Astrocyte (in vitro differentiated cells and primary cell): ENCODE measurements at regions not wholly inside any gene's neighbourhood (a gene's known extent, or its start where the extent isn't known, plus 50 kb on each side); places are given as distances from the start of the nearest gene placed in this dataset.
A peak's percentile ranks its signal among the peaks of the same experiment; 100 is the strongest.

Source experiments
- DNase-seq: peaks from one replicate; pipeline ENCODE4 v3.0.0-alpha.2; 2010; ENCODE audit warnings: low read depth
- FAIRE-seq: peaks from 2 replicates; lab custom pipeline; 2011; peaks lifted over from hg19 to GRCh38; lab: Jason Lieb, UNC
- H2AFZ ChIP-seq: 2 replicates; pipeline ENCODE4 v1.6.0; 2012; ENCODE audit warnings: low read depth, low read length, inconsistent platforms
- H3K27ac ChIP-seq: 2 replicates; pipeline ENCODE4 v1.5.1; 2011; ENCODE audit warnings: low read depth, low read length, inconsistent platforms
- H3K27me3 ChIP-seq: 2 replicates; pipeline ENCODE4 v1.6.0; 2011; ENCODE audit warnings: low read length, inconsistent platforms; ENCODE audit not compliant: insufficient read depth
- H3K36me3 ChIP-seq: 2 replicates; pipeline ENCODE4 v1.5.1; 2011; ENCODE audit warnings: low read length, inconsistent platforms; ENCODE audit not compliant: insufficient read depth
- H3K4me1 ChIP-seq: 2 replicates; pipeline ENCODE4 v1.5.1; 2011; ENCODE audit warnings: low read length, inconsistent platforms; ENCODE audit not compliant: insufficient read depth
- H3K4me2 ChIP-seq: 2 replicates; pipeline ENCODE4 v1.6.0; 2012; ENCODE audit warnings: low read length, inconsistent platforms
- H3K4me3 ChIP-seq: 2 replicates; pipeline ENCODE4 v1.5.1; 2011; ENCODE audit warnings: low read depth, mild to moderate bottlenecking, low read length, inconsistent platforms; ENCODE audit not compliant: insufficient read depth
- H3K79me2 ChIP-seq: 2 replicates; pipeline ENCODE4 v1.6.0; 2012; ENCODE audit warnings: mild to moderate bottlenecking, low read length, inconsistent platforms; ENCODE audit not compliant: insufficient read depth
- H3K9ac ChIP-seq: 2 replicates; pipeline ENCODE4 v1.6.0; 2012; ENCODE audit warnings: mild to moderate bottlenecking, low read length, inconsistent platforms
- H3K9me3 ChIP-seq: 2 replicates; pipeline ENCODE4 v1.5.1; 2012; ENCODE audit warnings: low read depth, mild to moderate bottlenecking, low read length, inconsistent platforms; ENCODE audit not compliant: insufficient read depth
- H4K20me1 ChIP-seq: 2 replicates; pipeline ENCODE4 v1.6.0; 2012; ENCODE audit warnings: low read length, inconsistent platforms; ENCODE audit not compliant: insufficient read depth
- H3K27ac Mint-ChIP-seq: one replicate; pipeline ENCODE4 v1.8.0; 2021; ENCODE audit warnings: mild to moderate bottlenecking, mixed read lengths; ENCODE audit not compliant: unreplicated experiment
- H3K27me3 Mint-ChIP-seq: one replicate; pipeline ENCODE4 v1.8.0; 2021; ENCODE audit warnings: low read depth, mixed read lengths; ENCODE audit not compliant: unreplicated experiment
- H3K36me3 Mint-ChIP-seq: one replicate; pipeline ENCODE4 v1.8.0; 2021; ENCODE audit warnings: low read depth, mixed read lengths; ENCODE audit not compliant: unreplicated experiment
- H3K4me1 Mint-ChIP-seq: one replicate; pipeline ENCODE4 v1.8.0; 2021; ENCODE audit warnings: low read depth, mixed read lengths; ENCODE audit not compliant: unreplicated experiment
- H3K4me3 Mint-ChIP-seq: one replicate; pipeline ENCODE4 v1.8.0; 2021; ENCODE audit warnings: mild to moderate bottlenecking, moderate library complexity, mixed read lengths; ENCODE audit not compliant: unreplicated experiment
- H3K9me3 Mint-ChIP-seq: one replicate; pipeline ENCODE4 v1.8.0; 2021; ENCODE audit warnings: mild to moderate bottlenecking, mixed read lengths; ENCODE audit not compliant: unreplicated experiment
- EZH2 ChIP-seq: IDR thresholded peaks from 2 replicates; pipeline ENCODE4 v1.6.1; 2012; ENCODE audit warnings: mild to moderate bottlenecking, low read length, inconsistent platforms; ENCODE audit not compliant: insufficient read depth
- TF ChIP-seq, protein P1 (sequence below): IDR thresholded peaks from 2 replicates; pipeline ENCODE4 v1.5.1; 2011; ENCODE audit warnings: low read depth, mild to moderate bottlenecking, inconsistent platforms, low read length, moderate library complexity; ENCODE audit not compliant: insufficient read depth

- Histone ChIP-seq H3K9me3 (no peaks in the 10 kb centered on the region), H3K27ac (no peak overlapping the region), H3K4me1 (no peaks in the 10 kb centered on the region), H3K36me3 (no peaks in the 10 kb centered on the region), H2AFZ (no peak overlapping the region), H3K4me2 (no peak overlapping the region), H3K27me3 (no peaks in the 10 kb centered on the region), H3K9ac (no peak overlapping the region), H3K79me2 (no peaks in the 10 kb centered on the region), H4K20me1 (no peaks in the 10 kb centered on the region), H3K4me3 (no peak overlapping the region)
- Mint-ChIP-seq H3K9me3 (no peaks in the 10 kb centered on the region), H3K36me3 (no peaks in the 10 kb centered on the region), H3K27ac (no peak overlapping the region), H3K4me3 (no peak overlapping the region), H3K27me3 (no peaks in the 10 kb centered on the region), H3K4me1 (no peaks in the 10 kb centered on the region)
- no peak for TF ChIP-seq EZH2
- TF ChIP-seq, protein P1, sequence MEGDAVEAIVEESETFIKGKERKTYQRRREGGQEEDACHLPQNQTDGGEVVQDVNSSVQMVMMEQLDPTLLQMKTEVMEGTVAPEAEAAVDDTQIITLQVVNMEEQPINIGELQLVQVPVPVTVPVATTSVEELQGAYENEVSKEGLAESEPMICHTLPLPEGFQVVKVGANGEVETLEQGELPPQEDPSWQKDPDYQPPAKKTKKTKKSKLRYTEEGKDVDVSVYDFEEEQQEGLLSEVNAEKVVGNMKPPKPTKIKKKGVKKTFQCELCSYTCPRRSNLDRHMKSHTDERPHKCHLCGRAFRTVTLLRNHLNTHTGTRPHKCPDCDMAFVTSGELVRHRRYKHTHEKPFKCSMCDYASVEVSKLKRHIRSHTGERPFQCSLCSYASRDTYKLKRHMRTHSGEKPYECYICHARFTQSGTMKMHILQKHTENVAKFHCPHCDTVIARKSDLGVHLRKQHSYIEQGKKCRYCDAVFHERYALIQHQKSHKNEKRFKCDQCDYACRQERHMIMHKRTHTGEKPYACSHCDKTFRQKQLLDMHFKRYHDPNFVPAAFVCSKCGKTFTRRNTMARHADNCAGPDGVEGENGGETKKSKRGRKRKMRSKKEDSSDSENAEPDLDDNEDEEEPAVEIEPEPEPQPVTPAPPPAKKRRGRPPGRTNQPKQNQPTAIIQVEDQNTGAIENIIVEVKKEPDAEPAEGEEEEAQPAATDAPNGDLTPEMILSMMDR = no peak
- FAIRE-seq (peak; percentile 41), DNase-seq (no peak)
These were observed 319.4 kb downstream of the SH2D1A start for GRCh38 chrX:124665621-124666400.

- no peaks in the 10 kb centered on the region for H3K36me3 Mint-ChIP-seq
- no peak for DNase-seq
- no peak overlapping the region for H3K9ac ChIP-seq
- H3K27me3 Mint-ChIP-seq = no peaks in the 10 kb centered on the region
- no peaks in the 10 kb centered on the region for H3K27me3 ChIP-seq
- no peak overlapping the region for H3K4me3 Mint-ChIP-seq
- TF ChIP-seq, protein P1 = no peak
- no peak for TF ChIP-seq EZH2
- peaks cover 2% of the 10 kb centered on the region for H3K9me3 Mint-ChIP-seq
- H3K4me1 Mint-ChIP-seq = no peaks in the 10 kb centered on the region
- no peaks in the 10 kb centered on the region for H3K9me3 ChIP-seq
- H3K27ac ChIP-seq = no peak overlapping the region
- H3K4me1 ChIP-seq = no peaks in the 10 kb centered on the region
- H3K4me3 ChIP-seq = no peak overlapping the region
- no peaks in the 10 kb centered on the region for H3K79me2 ChIP-seq
- no peak overlapping the region for H3K4me2 ChIP-seq
- no peaks in the 10 kb centered on the region for H4K20me1 ChIP-seq
- no peak overlapping the region for H3K27ac Mint-ChIP-seq
- H3K36me3 ChIP-seq = no peaks in the 10 kb centered on the region
- H2AFZ ChIP-seq = no peak overlapping the region
- FAIRE-seq = no peak
These were observed 332.8 kb downstream of the SH2D1A start for GRCh38 chrX:124679199-124679598.

GRCh38 chrX:124680287-124680686, 333.9 kb downstream of the SH2D1A start:
- no peak overlapping the region for H3K9ac ChIP-seq
- H3K4me3 Mint-ChIP-seq = no peak overlapping the region
- no peaks in the 10 kb centered on the region for H3K9me3 ChIP-seq
- no peaks in the 10 kb centered on the region for H3K79me2 ChIP-seq
- no peaks in the 10 kb centered on the region for H3K36me3 ChIP-seq
- no peak overlapping the region for H2AFZ ChIP-seq
- no peak overlapping the region for H3K27ac Mint-ChIP-seq
- no peaks in the 10 kb centered on the region for H3K4me1 ChIP-seq
- no peak for TF ChIP-seq EZH2
- TF ChIP-seq, protein P1 = no peak
- H3K4me2 ChIP-seq = no peak overlapping the region
- H3K9me3 Mint-ChIP-seq = peaks cover 2% of the 10 kb centered on the region
- no peak overlapping the region for H3K4me3 ChIP-seq
- no peaks in the 10 kb centered on the region for H3K4me1 Mint-ChIP-seq
- no peak for FAIRE-seq
- no peaks in the 10 kb centered on the region for H3K36me3 Mint-ChIP-seq
- no peaks in the 10 kb centered on the region for H4K20me1 ChIP-seq
- no peaks in the 10 kb centered on the region for H3K27me3 ChIP-seq
- no peak overlapping the region for H3K27ac ChIP-seq
- no peaks in the 10 kb centered on the region for H3K27me3 Mint-ChIP-seq
- DNase-seq = no peak
